GDM1 (cell line): ENCODE measurements at regions not wholly inside any gene's neighbourhood (a gene's known extent, or its start where the extent isn't known, plus 50 kb on each side); places are given as distances from the start of the nearest gene placed in this dataset.

Experiments
- DNase-seq: peaks from one replicate; lab custom pipeline; 2025; lab: John Stamatoyannopoulos, UW

- DNase-seq = no peak
Observed at GRCh38 chr1:184888505-184888904, 85.8 kb downstream of the NIBAN1 start.

- DNase-seq = no peak
Observed at GRCh38 chr1:184882957-184883815, 91.1 kb downstream of the NIBAN1 start.

- no peak for DNase-seq
Observed at GRCh38 chr1:184881941-184882913, 92.1 kb downstream of the NIBAN1 start.

- DNase-seq = no peak
Observed at GRCh38 chr1:184879876-184880557, 94.3 kb downstream of the NIBAN1 start.

- no peak for DNase-seq
Observed at GRCh38 chr1:184878602-184879001, 95.7 kb downstream of the NIBAN1 start.

- no peak for DNase-seq
Observed at GRCh38 chr1:184878002-184878401, 96.3 kb downstream of the NIBAN1 start.

- peak; percentile 40 for DNase-seq
Observed at GRCh38 chr1:184876015-184876414, 98.3 kb downstream of the NIBAN1 start.

- no peak for DNase-seq
Observed at GRCh38 chr1:184875218-184875617, 99.1 kb downstream of the NIBAN1 start.

GRCh38 chr1:184870319-184870718 lies 104.0 kb downstream of the NIBAN1 start:
- no peak for DNase-seq

- DNase-seq = no peak
Observed at GRCh38 chr1:184867866-184868689, 106.2 kb downstream of the NIBAN1 start.

GRCh38 chr1:184866991-184867788 lies 107.1 kb downstream of the NIBAN1 start:
- no peak for DNase-seq

GRCh38 chr1:184866586-184866985 lies 107.7 kb downstream of the NIBAN1 start:
- DNase-seq = no peak

- DNase-seq = no peak
Observed at GRCh38 chr1:184865831-184866230, 108.5 kb downstream of the NIBAN1 start.

- DNase-seq = no peak
Observed at GRCh38 chr1:184861755-184862336, 107.2 kb upstream of the EDEM3 start.

GRCh38 chr1:184860985-184861754 lies 106.5 kb upstream of the EDEM3 start:
- no peak for DNase-seq

GRCh38 chr1:184860535-184860934 lies 105.9 kb upstream of the EDEM3 start:
- no peak for DNase-seq

GRCh38 chr1:184859381-184860105 lies 104.9 kb upstream of the EDEM3 start:
- DNase-seq = no peak

GRCh38 chr1:184858288-184858687 lies 103.6 kb upstream of the EDEM3 start:
- DNase-seq = no peak
